PC-9 (cell line): ENCODE measurements at regions not wholly inside any gene's neighbourhood (a gene's known extent, or its start where the extent isn't known, plus 50 kb on each side); places are given as distances from the start of the nearest gene placed in this dataset.

Experiments used
- EZH2 ChIP-seq: fragments of 200-600 bp; sonication (generic); IDR thresholded peaks from 2 replicates; pipeline ENCODE4 v1.8.0; 2017; ENCODE audit warnings: antibody characterized with exemption, low read depth
- TF ChIP-seq, protein P1 (sequence below): fragments of 200-600 bp; sonication (generic); conservative IDR thresholded peaks from 2 replicates; pipeline ENCODE4 v1.6.1; 2017; ENCODE audit warnings: mixed run types, antibody characterized with exemption, mild to moderate bottlenecking, moderate library complexity

DNA sequence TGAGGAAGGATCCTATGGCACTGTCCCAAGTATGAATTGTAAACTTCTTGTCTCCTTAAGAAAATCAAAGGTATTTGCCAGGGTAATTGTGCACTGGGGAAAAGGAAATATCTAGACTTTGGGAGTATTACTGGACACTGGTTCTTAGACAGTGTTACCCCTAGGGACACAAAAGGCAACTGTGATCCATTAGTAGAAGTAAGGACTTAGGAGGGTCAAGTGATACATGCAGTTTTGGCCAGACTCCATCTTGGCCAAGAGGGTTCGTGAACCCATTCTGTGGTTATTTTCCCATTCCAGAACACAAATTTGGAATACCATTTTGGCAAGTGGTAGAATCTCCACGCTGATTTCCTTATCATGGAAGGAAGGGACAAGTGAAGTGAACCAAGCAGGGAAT is 98.1 kb downstream of the TM2D1 start:
- TF ChIP-seq, protein P1, sequence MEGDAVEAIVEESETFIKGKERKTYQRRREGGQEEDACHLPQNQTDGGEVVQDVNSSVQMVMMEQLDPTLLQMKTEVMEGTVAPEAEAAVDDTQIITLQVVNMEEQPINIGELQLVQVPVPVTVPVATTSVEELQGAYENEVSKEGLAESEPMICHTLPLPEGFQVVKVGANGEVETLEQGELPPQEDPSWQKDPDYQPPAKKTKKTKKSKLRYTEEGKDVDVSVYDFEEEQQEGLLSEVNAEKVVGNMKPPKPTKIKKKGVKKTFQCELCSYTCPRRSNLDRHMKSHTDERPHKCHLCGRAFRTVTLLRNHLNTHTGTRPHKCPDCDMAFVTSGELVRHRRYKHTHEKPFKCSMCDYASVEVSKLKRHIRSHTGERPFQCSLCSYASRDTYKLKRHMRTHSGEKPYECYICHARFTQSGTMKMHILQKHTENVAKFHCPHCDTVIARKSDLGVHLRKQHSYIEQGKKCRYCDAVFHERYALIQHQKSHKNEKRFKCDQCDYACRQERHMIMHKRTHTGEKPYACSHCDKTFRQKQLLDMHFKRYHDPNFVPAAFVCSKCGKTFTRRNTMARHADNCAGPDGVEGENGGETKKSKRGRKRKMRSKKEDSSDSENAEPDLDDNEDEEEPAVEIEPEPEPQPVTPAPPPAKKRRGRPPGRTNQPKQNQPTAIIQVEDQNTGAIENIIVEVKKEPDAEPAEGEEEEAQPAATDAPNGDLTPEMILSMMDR, result no peak
- TF ChIP-seq EZH2, result no peak
